ENCODE measurements at regions not wholly inside any gene's neighbourhood (a gene's known extent, or its start where the extent isn't known, plus 50 kb on each side); places are given as distances from the start of the nearest gene placed in this dataset.

GRCh38 chr3:153078826-153079225, 83.2 kb upstream of the RAP2B start:
- DNase-seq: no peak

GRCh38 chr3:153079386-153079785, 82.6 kb upstream of the RAP2B start:
- no peak for DNase-seq

DNA sequence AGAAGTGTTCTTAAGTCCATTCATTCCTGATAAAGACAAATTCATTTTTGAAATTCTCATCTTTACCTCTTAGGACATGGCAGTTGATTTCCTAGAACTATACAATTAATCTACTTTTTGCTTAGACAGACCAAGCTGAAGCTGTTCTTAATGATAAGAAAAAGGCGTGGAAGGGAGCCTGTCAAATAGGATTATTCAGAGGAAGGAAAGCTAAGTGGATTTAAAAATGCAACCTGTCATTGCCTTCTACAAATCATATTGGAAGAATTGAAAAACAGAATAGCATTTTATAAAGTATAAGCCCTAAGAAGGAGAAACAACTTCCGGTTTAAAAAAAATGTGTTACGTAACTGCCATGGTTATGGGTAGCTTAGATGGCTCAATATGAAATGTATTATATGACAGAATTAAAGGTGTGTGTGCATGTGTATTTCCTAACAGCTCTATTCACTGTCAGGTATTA, 81.2 kb upstream of the RAP2B start:
- no peak for DNase-seq

DNA sequence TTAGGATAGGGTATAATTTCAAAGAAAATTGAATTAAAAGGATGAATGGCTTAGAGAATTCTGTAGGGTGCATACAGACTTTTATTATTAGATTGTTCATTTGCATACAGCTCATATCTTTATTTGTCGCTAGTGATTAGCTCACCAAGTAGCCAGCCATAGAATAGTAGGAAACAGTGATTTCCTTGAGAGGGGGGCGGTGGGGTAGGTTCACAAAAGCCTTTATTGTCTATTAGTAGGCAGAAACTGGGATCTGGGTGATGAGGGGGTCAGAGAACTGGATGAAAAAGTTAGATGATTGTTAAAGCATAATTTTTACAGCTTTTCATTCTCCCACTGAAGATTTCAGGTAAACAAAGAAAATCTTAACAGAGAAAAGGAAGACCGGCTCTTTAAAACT, 77.6 kb upstream of the RAP2B start:
- DNase-seq: no peak

- no peak for DNase-seq
Observed at GRCh38 chr3:153087595-153088566, 74.1 kb upstream of the RAP2B start.

GRCh38 chr3:153089620-153090019, 72.4 kb upstream of the RAP2B start:
- no peak for DNase-seq

GRCh38 chr3:153090973-153091372, 71.1 kb upstream of the RAP2B start:
- DNase-seq: no peak

- DNase-seq: no peak
Observed at GRCh38 chr3:153093629-153094028, 68.4 kb upstream of the RAP2B start.

DNA sequence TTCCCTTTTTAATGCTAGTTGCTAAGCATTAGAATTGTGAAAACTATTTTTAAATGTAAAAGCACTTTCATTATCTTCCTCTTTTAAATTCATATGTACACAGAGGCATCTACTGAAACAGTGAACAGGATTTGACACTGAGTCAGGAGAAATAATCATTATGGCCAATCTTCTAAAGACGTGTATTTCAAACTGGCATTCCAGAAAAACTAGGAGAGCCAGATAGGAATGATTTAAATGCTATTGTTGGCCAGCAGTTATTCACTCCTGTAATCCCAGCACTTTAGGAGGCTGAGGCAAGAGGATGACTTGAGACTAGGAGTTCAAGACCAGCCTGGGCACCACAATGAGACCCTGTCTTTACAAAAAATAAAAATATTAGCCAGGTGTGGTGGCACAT, 67.6 kb upstream of the RAP2B start:
- peak in 1 of 2 donors; percentile 28 for DNase-seq

- DNase-seq: no peak
Observed at GRCh38 chr3:153095441-153095840, 66.6 kb upstream of the RAP2B start.

DNA sequence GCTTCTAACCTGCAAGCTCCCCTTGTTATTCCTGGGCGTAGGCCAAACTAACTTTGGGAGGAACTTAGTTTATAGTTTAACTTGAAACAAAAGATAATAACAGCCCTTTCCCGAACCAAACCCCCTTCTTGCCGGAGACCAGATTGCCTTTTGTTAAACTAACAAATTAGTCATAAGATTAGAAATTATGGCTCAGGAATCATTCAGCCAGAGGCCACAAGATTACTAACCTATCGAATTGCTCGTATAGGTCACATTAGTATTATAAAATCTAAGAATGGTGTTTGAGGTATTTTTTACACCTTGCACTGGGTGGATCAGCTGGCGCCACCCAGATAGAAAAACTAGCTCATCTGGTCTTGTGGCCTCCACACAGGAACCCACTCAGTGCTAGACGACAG, 65.3 kb upstream of the RAP2B start:
- no peak for DNase-seq

- no peak for DNase-seq
Observed at GRCh38 chr3:153097213-153097612, 64.8 kb upstream of the RAP2B start.

DNA sequence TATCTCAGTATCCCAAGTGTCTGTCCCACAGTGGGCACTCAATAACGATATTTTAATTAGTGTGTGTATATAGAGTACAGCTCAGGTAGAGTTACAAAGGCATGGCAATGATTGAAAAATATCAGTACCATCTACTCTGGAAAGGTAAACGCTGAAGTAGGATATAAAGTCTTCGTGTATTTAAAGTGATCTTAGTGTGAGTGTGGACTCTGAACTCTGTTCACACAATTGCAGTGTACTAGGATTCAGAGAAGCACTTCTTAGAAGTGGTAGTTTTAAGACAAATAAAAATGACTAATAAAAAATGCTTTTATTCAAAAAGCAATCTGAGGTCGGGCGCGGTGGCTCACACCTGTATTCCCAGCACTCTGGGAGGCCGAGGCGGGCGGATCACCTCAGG, 62.9 kb upstream of the RAP2B start:
- DNase-seq: no peak

GRCh38 chr3:153103406-153103945, 58.5 kb upstream of the RAP2B start:
- DNase-seq: no peak

DNA sequence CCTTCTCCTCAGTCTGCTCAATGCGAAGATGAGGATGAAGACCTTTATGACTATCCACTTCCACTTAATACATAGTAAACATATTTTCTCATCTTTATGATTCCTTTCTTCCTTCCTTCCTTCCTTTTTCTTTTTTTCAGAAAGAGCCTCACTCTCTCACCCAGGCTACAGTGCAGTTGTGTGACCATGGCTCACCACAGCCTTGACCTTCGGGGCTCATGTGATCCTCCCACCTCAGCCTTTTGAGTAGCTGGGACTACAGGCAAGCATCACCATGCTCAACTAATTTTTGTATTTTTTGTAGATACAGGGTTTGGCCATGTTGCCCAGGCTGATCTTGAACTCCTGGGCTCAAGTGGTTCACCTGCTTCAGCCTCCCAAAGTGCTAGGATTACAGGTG, 52.0 kb upstream of the RAP2B start:
- peak in 1 of 2 donors; percentile 31 for DNase-seq

- DNase-seq: no peak
Observed at GRCh38 chr3:153111016-153111415, 51.0 kb upstream of the RAP2B start.

Measured in inflammatory macrophage (primary cell).